ENCODE measurements at regions not wholly inside any gene's neighbourhood (a gene's known extent, or its start where the extent isn't known, plus 50 kb on each side); places are given as distances from the start of the nearest gene placed in this dataset.
A peak's percentile ranks its signal among the peaks of the same experiment; 100 is the strongest.

GRCh38 chr4:82042042-82042441 lies 331.7 kb downstream of the HNRNPD start:
- Histone ChIP-seq H2BK120ac (replicated peaks; ENCODE audit: low read depth, low read length) (no peak overlapping the region), H2AK5ac (ENCODE audit: low read depth, low read length) (no peak overlapping the region), H3K18ac (ENCODE audit: extremely low read depth, low read length) (no peak overlapping the region), H3K36me3 (ENCODE audit: control insufficient read depth in 2 of 4, insufficient read depth in 4 of 4, low read length in 3 of 4) (no peaks in the 10 kb centered on the region; a peak in 1 of 8 replicates), H3K14ac (ENCODE audit: insufficient read length) (no peak overlapping the region), H3K9ac (replicated peaks in 1 of 4; ENCODE audit: extremely low read depth in 1 of 4, low read depth in 3 of 4, low read length in 3 of 4) (no peak overlapping the region), H4K20me1 (replicated peaks in 1 of 2; ENCODE audit: control insufficient read depth in 1 of 2, insufficient read depth in 2 of 2, low read length in 2 of 2) (no peaks in the 10 kb centered on the region), H3K4me1 (replicated peaks in 1 of 4; ENCODE audit: control insufficient read depth in 3 of 4, insufficient read depth in 4 of 4, low read length in 3 of 4) (peaks cover 0 to 12% (median 9%) of the 10 kb centered on the region in 4 experiments; a peak in 5 of 7 replicates), H2BK20ac (ENCODE audit: low read length) (no peak overlapping the region), H2BK15ac (ENCODE audit: low read length) (0 out of 2 replicates have a peak overlapping the region, but pooled peaks have one; percentile 1), H2BK12ac (ENCODE audit: low read depth, low read length) (peak overlapping the region; percentile 44; the same call in 1 of the 2 replicates), H3K27me3 (replicated peaks in 1 of 4; ENCODE audit: control insufficient read depth in 3 of 4, extremely low read depth in 1 of 4, insufficient read depth in 3 of 4, low read length in 3 of 4) (peaks cover 10 to 27% (median 18%) of the 10 kb centered on the region in 4 experiments), H3K4me2 (ENCODE audit: insufficient read depth in 1 of 2, low read depth in 2 of 2, low read length in 2 of 2) (no peak overlapping the region; a peak in 1 of 4 replicates), H3K27ac (ENCODE audit: low read depth, low read length) (no peak overlapping the region), H4K5ac (ENCODE audit: insufficient read length, low read depth, low read length) (no peak overlapping the region), H3K79me1 (ENCODE audit: low read depth, low read length) (no peaks in the 10 kb centered on the region), H4K8ac (ENCODE audit: extremely low read depth, insufficient read depth, low read length) (no peak overlapping the region), H3K23me2 (ENCODE audit: low read depth, low read length) (peaks cover 12% of the 10 kb centered on the region), H3K23ac (ENCODE audit: insufficient read length) (no peak overlapping the region), H2AFZ (ENCODE audit: low read length) (no peak overlapping the region), H3K79me2 (ENCODE audit: control insufficient read depth in 1 of 2, insufficient read depth in 2 of 2, low read length in 2 of 2) (no peaks in the 10 kb centered on the region; a peak in 1 of 4 replicates), H2BK5ac (ENCODE audit: low read depth, low read length) (no peak overlapping the region), H4K91ac (replicated peaks; ENCODE audit: insufficient read length, low read length) (no peak overlapping the region), H3K4ac (replicated peaks; ENCODE audit: insufficient read length, low read depth, low read length) (no peak overlapping the region), H3K9me3 (ENCODE audit: insufficient read depth in 2 of 2, low read depth in 1 of 2, low read length in 1 of 2) (no peaks in the 10 kb centered on the region), H3K4me3 (ENCODE audit: extremely low read depth in 1 of 4, insufficient read depth in 2 of 4, low read depth in 3 of 4, low read length in 4 of 4) (no peak overlapping the region), H3K56ac (replicated peaks; ENCODE audit: insufficient read length, low read depth, low read length) (no peak overlapping the region)
- WGBS, 2 experiments (ENCODE audit: extremely low coverage in 1 of 2, insufficient coverage in 1 of 2, insufficient read length in 1 of 2, insufficient replicate concordance in 2 of 2, low coverage in 1 of 2, low lambda C conversion rate in 2 of 2, missing lambda C conversion rate in 1 of 2): 81% methylated on average over 3 of the region's 3 CpGs; no CpG with 5 or more reads in 1 of the 2 experiments
- ChIA-PET CTCF (ENCODE audit: partially characterized antibody) (no interaction called here), POLR2A (ENCODE audit: partially characterized antibody) (no interaction called here)
- FAIRE-seq (no peak), DNase-seq (ENCODE audit: low read depth in 1 of 2, low spot score in 2 of 2) (no peak)
- no peak for TF ChIP-seq BRCA1 (IDR thresholded peaks at IDR 0.05; ENCODE audit: low read depth, low read length)

Measured in H1 (cell line).